ENCODE measurements at regions not wholly inside any gene's neighbourhood (a gene's known extent, or its start where the extent isn't known, plus 50 kb on each side); places are given as distances from the start of the nearest gene placed in this dataset.

GRCh38 chr9:88734527-88734926, 199.5 kb downstream of the NXNL2 start:
- no peak for DNase-seq (ENCODE audit: low read depth in 3 of 3)

DNA sequence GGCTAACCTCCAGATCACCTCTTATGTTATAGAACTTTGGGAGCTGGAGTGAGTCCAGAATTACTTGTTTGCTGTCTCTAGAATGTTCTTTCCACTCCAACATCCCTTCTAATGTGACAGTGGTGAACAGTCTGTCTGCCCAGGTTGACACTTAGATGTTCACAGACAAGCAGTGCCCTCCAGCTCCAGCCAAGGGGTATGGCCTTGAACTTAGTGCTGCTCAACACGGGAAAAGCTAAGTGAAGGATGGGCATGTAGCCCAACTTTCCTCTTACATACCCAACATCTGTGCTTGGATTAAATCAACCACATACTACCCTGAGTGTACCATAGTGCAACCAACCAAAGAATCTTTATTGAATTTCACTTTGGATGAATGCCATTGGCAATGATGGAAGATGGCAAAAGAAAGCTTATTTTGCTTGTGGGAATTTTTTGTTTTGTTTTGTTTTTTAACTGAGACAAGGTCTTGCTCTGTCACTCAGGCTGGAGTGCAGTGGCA, 201.2 kb downstream of the NXNL2 start:
- DNase-seq (ENCODE audit: low read depth in 3 of 3), result no peak

- DNase-seq (ENCODE audit: low read depth in 3 of 3), result no peak
These were observed 202.1 kb downstream of the NXNL2 start for GRCh38 chr9:88737031-88737430.

DNA sequence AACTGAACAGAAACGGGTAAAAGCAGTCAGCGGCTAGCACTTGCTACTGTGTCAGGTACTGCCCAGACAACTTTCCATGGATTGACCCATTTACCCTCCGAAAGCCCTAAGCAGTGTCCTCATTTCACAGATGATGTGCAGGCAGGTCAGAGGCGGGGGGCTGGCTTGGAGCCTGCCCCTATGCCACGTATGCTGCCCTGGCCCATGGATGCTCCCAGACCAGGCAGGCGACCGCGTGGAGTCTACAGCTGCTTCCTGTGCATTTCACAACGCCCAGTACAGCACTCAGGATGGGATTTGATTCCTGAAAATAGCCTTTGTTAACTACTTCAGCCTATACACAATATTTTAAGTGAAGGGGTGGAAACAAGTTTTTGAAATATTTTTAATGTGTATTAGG, 202.9 kb downstream of the NXNL2 start:
- DNase-seq (ENCODE audit: low read depth in 3 of 3), result no peak

DNA sequence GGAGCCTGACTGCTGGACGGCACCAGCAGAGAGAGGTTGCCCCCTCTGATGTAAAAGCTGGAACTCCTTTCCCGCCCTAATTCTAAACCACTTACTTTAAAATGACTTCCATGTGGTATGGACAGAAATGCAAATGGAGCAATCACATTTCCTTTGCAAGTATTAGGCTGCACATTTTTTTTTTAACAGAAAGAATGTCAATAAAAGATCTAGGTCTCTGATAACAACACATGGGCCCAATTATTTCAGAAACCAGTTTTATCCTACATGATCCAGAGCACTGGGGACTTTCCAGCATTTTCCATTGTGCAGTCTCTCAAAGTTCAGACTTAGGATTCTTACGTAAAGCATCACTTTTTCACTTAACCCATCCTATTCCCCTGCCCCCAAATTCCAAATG, 203.7 kb downstream of the NXNL2 start:
- DNase-seq (ENCODE audit: low read depth in 3 of 3), result no peak

DNA sequence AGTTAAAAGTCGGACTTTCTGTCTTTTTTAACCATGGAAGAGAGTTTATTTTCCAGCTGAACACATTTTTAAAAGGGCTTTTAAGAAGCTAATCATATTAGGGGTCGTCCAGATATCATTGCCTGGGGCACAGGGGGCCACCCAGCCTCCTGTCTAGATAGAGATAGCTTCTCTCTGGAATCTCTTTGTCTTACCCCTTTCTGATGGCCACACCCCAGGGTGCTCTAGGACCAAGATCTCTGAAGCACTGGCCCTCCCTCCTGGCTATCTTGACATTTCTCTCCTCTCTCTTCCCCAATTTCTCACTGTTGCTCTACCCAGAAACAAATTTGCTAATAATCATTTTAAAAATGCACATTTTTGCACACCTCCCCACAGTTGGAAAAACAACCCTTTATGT, 204.4 kb downstream of the NXNL2 start:
- DNase-seq (ENCODE audit: low read depth in 3 of 3), result no peak

GRCh38 chr9:88740844-88741243, 205.9 kb downstream of the NXNL2 start:
- DNase-seq (ENCODE audit: low read depth in 3 of 3), result no peak

- peak in 1 of 3 donors; percentile 13 for DNase-seq (ENCODE audit: low read depth in 3 of 3)
These were observed 206.4 kb downstream of the NXNL2 start for GRCh38 chr9:88741335-88741734.

DNA sequence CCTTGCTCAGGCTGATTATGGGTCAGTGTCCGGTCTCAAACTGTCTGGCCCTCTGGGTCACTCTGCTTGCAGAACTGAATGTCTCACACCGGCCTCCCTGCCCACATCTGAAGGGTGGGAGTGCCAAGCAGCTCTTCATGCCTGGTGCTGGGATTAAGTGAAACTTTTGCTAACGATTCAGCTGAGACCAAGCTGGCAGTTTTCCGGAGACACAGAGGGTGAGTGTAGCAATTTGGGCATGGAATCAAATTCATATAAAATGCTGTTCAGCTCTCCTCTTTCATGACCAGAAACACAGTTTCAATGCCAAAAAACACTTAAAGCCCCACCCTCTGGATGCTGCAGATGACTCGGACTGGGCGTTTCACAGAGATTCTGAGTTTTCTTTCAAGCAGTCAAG, 207.5 kb downstream of the NXNL2 start:
- DNase-seq (ENCODE audit: low read depth in 3 of 3), result no peak

GRCh38 chr9:88742905-88743304, 207.9 kb downstream of the NXNL2 start:
- DNase-seq (ENCODE audit: low read depth in 3 of 3), result no peak

- no peak for DNase-seq (ENCODE audit: low read depth in 3 of 3)
These were observed 210.5 kb downstream of the NXNL2 start for GRCh38 chr9:88745276-88746001.

DNA sequence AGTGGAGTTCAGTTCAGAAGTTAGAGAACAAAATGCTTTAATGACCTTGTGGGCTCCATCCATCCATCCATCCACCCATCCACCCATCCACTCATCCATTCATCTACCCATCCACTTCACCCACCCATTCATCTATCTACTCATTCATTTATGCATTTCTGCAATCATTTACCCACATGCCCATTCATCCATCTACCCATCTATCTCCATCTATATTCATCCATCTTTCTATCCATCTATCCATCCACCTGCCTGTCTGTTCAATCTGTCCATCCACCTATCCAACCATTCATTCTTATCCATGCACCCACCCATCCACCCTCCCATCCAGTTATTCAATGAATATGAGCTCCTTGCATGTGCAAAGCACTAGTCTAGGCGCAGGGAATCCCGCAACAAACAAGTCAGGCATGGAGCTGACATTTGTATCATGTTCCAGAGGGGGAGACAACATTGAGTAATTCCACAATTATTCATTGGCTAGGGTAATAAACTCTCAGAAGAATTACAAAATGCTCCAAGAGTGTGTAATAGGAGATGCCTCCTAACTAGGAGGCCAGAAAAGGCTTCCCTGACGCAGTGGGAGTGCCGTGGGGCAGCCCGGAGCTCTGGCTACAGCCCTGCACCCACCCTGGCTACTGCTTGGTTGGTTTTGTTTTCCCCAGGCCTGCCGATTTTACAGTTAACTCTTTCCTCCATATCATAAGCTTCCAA, 211.2 kb downstream of the NXNL2 start:
- DNase-seq (ENCODE audit: low read depth in 3 of 3), result no peak

- no peak for DNase-seq (ENCODE audit: low read depth in 3 of 3)
These were observed 211.9 kb downstream of the NXNL2 start for GRCh38 chr9:88746743-88747398.

DNA sequence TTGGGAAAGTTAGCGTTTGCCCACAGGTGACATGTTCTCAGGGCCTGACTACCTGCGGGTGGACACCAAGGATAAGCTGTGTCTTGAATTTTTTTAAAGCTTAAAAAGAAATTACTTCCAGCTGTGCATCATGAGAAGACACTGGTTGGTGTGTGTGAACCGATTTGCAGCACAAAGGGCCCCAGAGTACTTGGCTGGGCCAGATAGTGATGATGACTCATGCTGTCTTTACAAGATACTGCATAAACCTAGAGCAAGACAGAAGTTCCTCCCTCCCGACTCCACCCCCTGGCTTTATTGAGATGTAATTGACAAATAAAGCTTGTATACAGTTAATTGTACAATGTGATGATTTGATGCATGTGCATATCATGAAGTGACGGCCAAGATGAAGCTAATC, 212.8 kb downstream of the NXNL2 start:
- no peak for DNase-seq (ENCODE audit: low read depth in 3 of 3)

GRCh38 chr9:88748566-88749261, 213.7 kb downstream of the NXNL2 start:
- DNase-seq (ENCODE audit: low read depth in 3 of 3), result no peak

DNA sequence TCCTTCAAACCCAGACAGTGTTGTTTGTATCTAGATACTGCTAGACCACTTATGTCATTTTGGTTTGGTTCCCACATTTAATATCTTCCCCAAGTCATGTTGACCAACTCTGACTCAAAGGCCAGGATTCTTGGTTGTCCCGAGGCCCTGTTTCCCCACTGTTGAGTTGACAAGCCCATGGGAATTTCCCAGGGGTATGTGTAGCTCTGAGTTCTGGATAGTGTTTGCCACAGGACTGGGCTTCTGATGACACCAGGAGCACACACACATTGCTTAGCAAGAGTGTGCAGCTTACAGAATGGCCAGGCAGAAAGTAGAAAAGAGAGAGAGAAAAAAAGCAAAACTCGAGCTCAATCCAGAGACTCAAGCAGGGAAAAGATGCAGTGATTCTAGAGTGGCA, 214.4 kb downstream of the NXNL2 start:
- no peak for DNase-seq (ENCODE audit: low read depth in 3 of 3)

DNA sequence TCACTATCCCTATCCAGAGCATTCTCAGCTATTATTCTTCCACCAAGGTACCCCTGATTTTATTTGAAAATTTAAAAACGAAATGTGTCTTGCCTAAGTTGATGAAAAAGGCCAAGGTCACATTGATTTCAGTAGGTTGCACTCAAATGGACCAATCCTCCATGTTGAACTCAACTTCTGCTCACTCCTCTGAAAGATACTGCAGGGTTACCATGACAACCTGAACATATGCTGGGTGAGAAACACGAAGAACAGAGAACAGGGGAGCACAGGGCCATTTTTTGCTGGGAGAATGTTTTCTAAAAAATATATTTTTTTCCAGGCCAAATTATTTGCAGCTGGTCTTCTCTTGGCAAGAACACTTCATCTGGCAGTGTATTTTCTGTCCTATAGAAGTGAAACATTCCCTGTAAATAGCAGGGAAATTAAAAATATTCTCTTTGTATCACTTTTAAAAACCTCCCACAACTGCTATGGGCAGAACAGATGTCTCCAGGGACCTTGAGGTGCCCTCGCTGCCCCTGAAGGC, 215.9 kb downstream of the NXNL2 start:
- no peak for DNase-seq (ENCODE audit: low read depth in 3 of 3)

DNA sequence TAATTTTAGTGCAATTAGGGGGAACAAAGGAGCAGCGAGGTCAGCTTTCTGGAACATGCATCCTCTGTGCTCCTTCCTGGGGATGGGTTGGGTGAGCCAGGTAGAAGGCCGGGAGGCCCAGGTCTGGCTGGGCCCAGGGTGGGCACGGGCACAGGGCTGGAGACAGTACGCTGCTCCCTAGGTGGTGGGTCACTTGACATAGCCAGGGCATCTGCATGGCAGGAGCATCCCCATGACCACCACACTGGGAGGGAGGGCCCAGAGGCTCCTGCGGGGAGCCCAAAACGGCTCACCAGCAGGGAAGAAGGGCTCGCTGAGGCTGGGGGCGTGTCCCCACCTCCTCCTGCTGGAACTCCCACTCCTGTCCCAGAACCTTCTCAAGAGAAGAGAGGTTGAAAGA, 216.8 kb downstream of the NXNL2 start:
- DNase-seq (ENCODE audit: low read depth in 3 of 3), result no peak

DNA sequence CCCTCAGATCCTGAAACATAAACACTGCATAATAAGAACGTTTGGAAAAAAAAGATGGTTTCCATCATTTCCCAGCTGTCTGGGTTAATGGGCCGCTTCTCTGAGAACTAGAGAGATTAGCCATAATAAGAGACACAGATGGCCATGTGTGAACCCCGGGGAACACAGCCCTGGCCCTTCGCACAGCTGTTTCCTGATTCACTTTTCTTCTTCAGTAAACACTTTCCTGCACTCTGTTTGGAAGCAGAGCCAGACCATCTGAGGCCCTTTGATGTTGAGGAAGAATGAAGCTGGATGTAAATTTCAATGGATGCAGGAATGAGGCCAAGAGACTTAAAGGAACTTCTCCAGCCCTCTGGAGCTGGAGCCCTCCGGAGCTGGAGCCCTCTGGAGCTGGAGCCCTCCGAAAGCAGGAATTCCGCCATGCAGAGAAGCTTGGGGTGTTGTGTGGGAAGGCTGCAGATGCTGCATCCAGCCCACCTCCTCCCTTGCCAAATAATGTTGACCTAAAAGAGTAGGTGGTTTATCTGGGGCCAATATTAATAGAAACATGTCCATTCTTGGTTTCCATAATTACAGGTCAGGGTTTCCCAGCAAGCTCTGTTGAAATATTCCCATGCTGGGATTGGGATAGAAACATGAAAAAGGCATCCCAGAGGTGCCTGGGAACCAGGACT, 218.9 kb downstream of the NXNL2 start:
- no peak for DNase-seq (ENCODE audit: low read depth in 3 of 3)

GRCh38 chr9:88754452-88754851, 219.5 kb downstream of the NXNL2 start:
- DNase-seq (ENCODE audit: low read depth in 3 of 3), result no peak

GRCh38 chr9:88754886-88755285, 219.9 kb downstream of the NXNL2 start:
- no peak for DNase-seq (ENCODE audit: low read depth in 3 of 3)

Measured in stimulated activated CD4-positive, alpha-beta T cell treated with anti-CD3 and anti-CD28 coated beads, TNF-alpha, amount 100 ng/mL, for 48 hours (primary cell).